Ishikawa (cell line): ENCODE measurements at regions not wholly inside any gene's neighbourhood (a gene's known extent, or its start where the extent isn't known, plus 50 kb on each side); places are given as distances from the start of the nearest gene placed in this dataset.

ENCODE experiments used
- CEBPB ChIP-seq: IDR thresholded peaks from 2 replicates; pipeline ENCODE4 v1.6.1; 2012
- RAD21 ChIP-seq: IDR thresholded peaks from 2 replicates; pipeline ENCODE4 v1.6.1; 2012; ENCODE audit warnings: low read depth
- TAF1 ChIP-seq: IDR thresholded peaks from 2 replicates; pipeline ENCODE4 v1.6.1; 2012; ENCODE audit warnings: low read depth, mild to moderate bottlenecking
- TF ChIP-seq, protein P1 (sequence below): IDR thresholded peaks from 2 replicates; pipeline ENCODE4 v1.6.1; 2012; ENCODE audit warnings: low read depth, mild to moderate bottlenecking
- TF ChIP-seq, protein P2 (sequence below): IDR thresholded peaks from 2 replicates; pipeline ENCODE4 v1.6.1; 2012

DNA sequence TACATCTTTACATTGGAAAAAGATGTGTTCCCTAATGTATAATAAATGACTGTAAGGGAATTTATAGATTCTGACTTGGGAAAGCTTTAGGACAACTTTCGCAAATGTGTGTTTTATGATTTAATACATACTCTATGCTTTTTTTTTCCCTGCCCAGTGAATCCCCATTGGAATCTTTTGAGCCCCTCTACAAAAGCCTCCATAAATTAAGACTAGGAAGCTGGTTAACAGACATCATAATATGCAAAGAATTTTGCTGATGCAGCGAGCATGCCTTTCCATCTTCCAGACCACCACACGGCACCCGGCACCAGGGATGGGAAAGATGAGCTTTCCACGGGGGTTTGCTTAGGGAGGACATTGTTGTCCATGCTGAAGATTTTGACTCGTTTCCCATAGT is 156.1 kb upstream of the IVNS1ABP start:
- TF ChIP-seq TAF1: no peak
- TF ChIP-seq, protein P1, sequence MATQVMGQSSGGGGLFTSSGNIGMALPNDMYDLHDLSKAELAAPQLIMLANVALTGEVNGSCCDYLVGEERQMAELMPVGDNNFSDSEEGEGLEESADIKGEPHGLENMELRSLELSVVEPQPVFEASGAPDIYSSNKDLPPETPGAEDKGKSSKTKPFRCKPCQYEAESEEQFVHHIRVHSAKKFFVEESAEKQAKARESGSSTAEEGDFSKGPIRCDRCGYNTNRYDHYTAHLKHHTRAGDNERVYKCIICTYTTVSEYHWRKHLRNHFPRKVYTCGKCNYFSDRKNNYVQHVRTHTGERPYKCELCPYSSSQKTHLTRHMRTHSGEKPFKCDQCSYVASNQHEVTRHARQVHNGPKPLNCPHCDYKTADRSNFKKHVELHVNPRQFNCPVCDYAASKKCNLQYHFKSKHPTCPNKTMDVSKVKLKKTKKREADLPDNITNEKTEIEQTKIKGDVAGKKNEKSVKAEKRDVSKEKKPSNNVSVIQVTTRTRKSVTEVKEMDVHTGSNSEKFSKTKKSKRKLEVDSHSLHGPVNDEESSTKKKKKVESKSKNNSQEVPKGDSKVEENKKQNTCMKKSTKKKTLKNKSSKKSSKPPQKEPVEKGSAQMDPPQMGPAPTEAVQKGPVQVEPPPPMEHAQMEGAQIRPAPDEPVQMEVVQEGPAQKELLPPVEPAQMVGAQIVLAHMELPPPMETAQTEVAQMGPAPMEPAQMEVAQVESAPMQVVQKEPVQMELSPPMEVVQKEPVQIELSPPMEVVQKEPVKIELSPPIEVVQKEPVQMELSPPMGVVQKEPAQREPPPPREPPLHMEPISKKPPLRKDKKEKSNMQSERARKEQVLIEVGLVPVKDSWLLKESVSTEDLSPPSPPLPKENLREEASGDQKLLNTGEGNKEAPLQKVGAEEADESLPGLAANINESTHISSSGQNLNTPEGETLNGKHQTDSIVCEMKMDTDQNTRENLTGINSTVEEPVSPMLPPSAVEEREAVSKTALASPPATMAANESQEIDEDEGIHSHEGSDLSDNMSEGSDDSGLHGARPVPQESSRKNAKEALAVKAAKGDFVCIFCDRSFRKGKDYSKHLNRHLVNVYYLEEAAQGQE: no peak
- no peak for TF ChIP-seq CEBPB
- TF ChIP-seq RAD21: no peak
- TF ChIP-seq, protein P2, sequence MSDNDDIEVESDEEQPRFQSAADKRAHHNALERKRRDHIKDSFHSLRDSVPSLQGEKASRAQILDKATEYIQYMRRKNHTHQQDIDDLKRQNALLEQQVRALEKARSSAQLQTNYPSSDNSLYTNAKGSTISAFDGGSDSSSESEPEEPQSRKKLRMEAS: no peak
